Liver (tissue), 3 donors: ENCODE measurements at regions not wholly inside any gene's neighbourhood (a gene's known extent, or its start where the extent isn't known, plus 50 kb on each side); places are given as distances from the start of the nearest gene placed in this dataset.

Experiments used
- CTCF ChIP-seq: fragments of 150-350 bp; IDR thresholded peaks from 2 replicates; pipeline ENCODE4 v1.5.1; 2017; ENCODE audit warnings: improper control_type of control experiment, low read depth, low read length; ENCODE audit not compliant: missing input control
- FOXA1 ChIP-seq: IDR thresholded peaks from 2 replicates; pipeline ENCODE4 v1.6.1; 2016; ENCODE audit warnings: antibody characterized with exemption
- JUND ChIP-seq, 2 donors: IDR thresholded peaks; 2 replicates each; pipeline ENCODE4 v1.6.1; 2016; ENCODE audit warnings: antibody characterized with exemption in 2 of 2
- MAX ChIP-seq: IDR thresholded peaks from 2 replicates; pipeline ENCODE4 v1.6.1; 2016; ENCODE audit warnings: antibody characterized with exemption
- RAD21 ChIP-seq, 2 donors: IDR thresholded peaks; 2 replicates each; pipeline ENCODE4 v1.6.1; 2016; ENCODE audit warnings: antibody characterized with exemption in 2 of 2, mild to moderate bottlenecking in 2 of 2
- REST ChIP-seq: IDR thresholded peaks from 2 replicates; pipeline ENCODE4 v1.6.1; 2016; ENCODE audit warnings: antibody characterized with exemption, mild to moderate bottlenecking
- TAF1 ChIP-seq: conservative IDR thresholded peaks from 2 replicates; pipeline ENCODE4 v1.6.1; 2016; ENCODE audit warnings: antibody characterized with exemption, mild to moderate bottlenecking
- ZBTB33 ChIP-seq: IDR thresholded peaks from 2 replicates; pipeline ENCODE4 v1.6.1; 2016; ENCODE audit warnings: antibody characterized with exemption
- donor health status: healthy.
- donor health status: healthy.

GRCh38 chr4:29066861-29067260 is 1653.3 kb upstream of the PCDH7 start:
- TF ChIP-seq CTCF (no peak), ZBTB33 (no peak), TAF1 (no peak), JUND (IDR thresholded peaks at IDR 0.05) (no peak), RAD21 (IDR thresholded peaks at IDR 0.05) (no peak), FOXA1 (no peak), REST (no peak), MAX (no peak)
